Cardiac muscle cell (in vitro differentiated cells and primary cell): ENCODE measurements at regions not wholly inside any gene's neighbourhood (a gene's known extent, or its start where the extent isn't known, plus 50 kb on each side); places are given as distances from the start of the nearest gene placed in this dataset.

Experiments used
- DNase-seq, 2 donors: peaks; one replicate each; pipeline versions ENCODE4 v3.0.0 to v3.0.0-alpha.2; 2010 to 2017; ENCODE audit warnings: low read depth in 1 of 2, low spot score in 1 of 2
- H3K27ac ChIP-seq: fragments of 200-600 bp; sonication (generic); 2 replicates; pipeline ENCODE4 v1.5.1; 2016
- H3K27me3 ChIP-seq: fragments of 200-600 bp; sonication (generic); 2 replicates; pipeline ENCODE4 v1.6.0; 2016; ENCODE audit warnings: control low read depth
- H3K36me3 ChIP-seq: fragments of 200-600 bp; sonication (generic); 2 replicates; pipeline ENCODE4 v1.5.1; 2016; ENCODE audit warnings: control low read depth
- H3K4me1 ChIP-seq: fragments of 200-600 bp; sonication (generic); 2 replicates; pipeline ENCODE4 v1.8.1; 2017; ENCODE audit warnings: low read depth, mild to moderate bottlenecking, mixed run types
- H3K4me3 ChIP-seq: fragments of 200-600 bp; sonication (generic); 2 replicates; pipeline ENCODE4 v1.5.1; 2016; ENCODE audit warnings: mild to moderate bottlenecking
- H3K9me3 ChIP-seq: fragments of 200-600 bp; sonication (generic); 2 replicates; pipeline ENCODE4 v1.5.1; 2017; ENCODE audit warnings: low read depth, mild to moderate bottlenecking, control low read depth
- TF ChIP-seq, protein P1 (sequence below): IDR thresholded peaks from 2 replicates; pipeline ENCODE4 v1.5.1; 2012; ENCODE audit warnings: low read depth, mild to moderate bottlenecking, low read length

DNA sequence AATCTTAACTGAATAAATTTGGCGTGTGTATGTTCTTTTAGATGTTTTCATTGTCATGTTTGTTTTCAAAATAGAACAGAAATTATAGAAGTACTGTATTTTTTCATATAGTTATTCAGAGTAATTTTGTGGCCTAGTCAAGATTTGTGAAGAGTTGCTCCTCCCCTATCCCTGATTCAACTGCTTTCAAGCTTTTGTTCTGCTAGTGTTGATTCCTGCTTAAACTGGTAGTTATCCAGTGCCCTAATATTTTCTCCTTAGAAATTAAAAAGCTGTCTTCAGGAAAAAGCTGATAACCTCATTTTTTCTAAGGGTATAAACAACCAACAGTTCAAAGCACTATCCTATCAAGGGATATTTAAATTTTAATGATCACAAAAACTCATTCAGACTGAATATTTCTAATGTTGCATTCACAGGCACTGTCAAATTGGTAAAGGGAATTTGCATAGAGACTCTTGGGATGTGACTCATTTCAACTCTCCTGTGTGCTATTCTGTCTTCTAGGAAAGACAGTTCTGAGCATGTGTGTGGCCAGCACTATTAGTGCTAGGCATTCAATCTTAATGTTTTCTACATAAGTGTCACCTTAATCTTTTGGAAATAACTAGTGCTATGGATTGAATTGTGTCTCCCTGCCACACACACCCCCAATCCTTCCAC, 1776.0 kb downstream of the LRRC4C start:
- Histone ChIP-seq H3K27me3 (no peaks in the 10 kb centered on the region), H3K9me3 (no peaks in the 10 kb centered on the region), H3K27ac (no peak overlapping the region), H3K4me1 (no peaks in the 10 kb centered on the region), H3K4me3 (no peak overlapping the region), H3K36me3 (no peaks in the 10 kb centered on the region)
- TF ChIP-seq, protein P1, sequence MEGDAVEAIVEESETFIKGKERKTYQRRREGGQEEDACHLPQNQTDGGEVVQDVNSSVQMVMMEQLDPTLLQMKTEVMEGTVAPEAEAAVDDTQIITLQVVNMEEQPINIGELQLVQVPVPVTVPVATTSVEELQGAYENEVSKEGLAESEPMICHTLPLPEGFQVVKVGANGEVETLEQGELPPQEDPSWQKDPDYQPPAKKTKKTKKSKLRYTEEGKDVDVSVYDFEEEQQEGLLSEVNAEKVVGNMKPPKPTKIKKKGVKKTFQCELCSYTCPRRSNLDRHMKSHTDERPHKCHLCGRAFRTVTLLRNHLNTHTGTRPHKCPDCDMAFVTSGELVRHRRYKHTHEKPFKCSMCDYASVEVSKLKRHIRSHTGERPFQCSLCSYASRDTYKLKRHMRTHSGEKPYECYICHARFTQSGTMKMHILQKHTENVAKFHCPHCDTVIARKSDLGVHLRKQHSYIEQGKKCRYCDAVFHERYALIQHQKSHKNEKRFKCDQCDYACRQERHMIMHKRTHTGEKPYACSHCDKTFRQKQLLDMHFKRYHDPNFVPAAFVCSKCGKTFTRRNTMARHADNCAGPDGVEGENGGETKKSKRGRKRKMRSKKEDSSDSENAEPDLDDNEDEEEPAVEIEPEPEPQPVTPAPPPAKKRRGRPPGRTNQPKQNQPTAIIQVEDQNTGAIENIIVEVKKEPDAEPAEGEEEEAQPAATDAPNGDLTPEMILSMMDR, result no peak
- no peak for DNase-seq

DNA sequence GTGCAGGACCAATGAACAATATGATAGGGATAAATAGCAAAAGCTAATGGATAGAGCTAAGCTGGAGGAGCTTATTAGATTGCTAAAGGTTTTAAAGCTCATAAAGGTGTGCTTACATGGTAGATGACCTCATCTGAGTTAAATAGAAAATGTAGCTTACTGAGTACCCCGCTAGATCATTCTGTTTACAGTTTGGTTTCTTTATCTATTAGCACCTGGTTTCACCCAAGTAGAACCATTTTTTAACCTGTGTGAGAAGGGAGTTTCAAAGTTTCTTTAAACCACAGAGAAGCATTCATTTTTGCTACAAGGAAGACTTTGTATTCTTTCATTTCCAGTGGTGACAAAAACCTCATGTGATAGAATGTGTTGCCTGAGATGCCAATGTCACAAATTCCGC, 1778.0 kb downstream of the LRRC4C start:
- no peak for DNase-seq
- Histone ChIP-seq H3K36me3 (no peaks in the 10 kb centered on the region), H3K4me3 (no peak overlapping the region), H3K4me1 (no peaks in the 10 kb centered on the region), H3K9me3 (no peaks in the 10 kb centered on the region), H3K27me3 (no peaks in the 10 kb centered on the region), H3K27ac (no peak overlapping the region)
- TF ChIP-seq, protein P1, result no peak

DNA sequence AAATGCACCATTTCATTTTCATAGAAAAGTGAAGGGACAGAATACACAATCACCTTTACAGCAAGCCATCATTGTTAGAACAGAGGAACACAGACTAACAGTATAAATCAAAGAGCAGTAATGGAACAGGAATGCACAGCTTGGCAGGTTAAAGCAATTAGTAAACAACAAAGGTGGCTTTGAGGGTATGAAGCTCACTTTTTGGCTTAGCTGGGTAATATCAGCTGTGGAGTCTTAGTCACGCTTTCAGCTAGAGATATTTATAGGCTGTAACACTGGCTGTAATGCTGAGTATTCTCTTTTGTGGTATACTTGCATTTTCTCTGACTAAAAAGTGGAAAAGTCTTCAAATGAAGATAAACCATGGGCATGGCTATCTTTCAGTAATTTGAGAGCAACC, 1780.5 kb downstream of the LRRC4C start:
- Histone ChIP-seq H3K4me3 (no peak overlapping the region), H3K4me1 (no peaks in the 10 kb centered on the region), H3K9me3 (no peaks in the 10 kb centered on the region), H3K27ac (no peak overlapping the region), H3K36me3 (no peaks in the 10 kb centered on the region), H3K27me3 (no peaks in the 10 kb centered on the region)
- TF ChIP-seq, protein P1, result no peak
- no peak for DNase-seq

DNA sequence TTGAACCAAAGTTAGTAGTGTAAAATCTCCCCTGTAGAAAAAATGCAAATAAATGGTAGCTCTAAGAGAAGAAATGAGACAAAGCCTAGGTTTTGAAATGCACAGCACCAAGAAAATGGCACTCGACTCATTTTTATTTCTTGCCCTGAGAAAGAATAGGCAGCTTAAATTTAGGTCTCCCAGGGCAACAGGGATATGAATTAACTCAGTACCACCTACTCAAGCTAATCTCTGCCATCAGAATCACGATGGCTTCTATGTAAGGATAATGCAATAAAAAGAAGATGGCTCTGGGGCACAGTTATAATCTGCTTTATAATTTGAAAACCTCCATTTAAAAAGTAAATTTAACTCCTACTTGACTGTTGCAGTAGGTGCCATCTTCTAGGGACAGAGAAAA, 1784.3 kb downstream of the LRRC4C start:
- H3K27ac ChIP-seq, result no peak overlapping the region
- TF ChIP-seq, protein P1, result no peak
- no peak for DNase-seq
- H3K27me3 ChIP-seq, result no peaks in the 10 kb centered on the region
- H3K4me1 ChIP-seq, result no peaks in the 10 kb centered on the region
- H3K4me3 ChIP-seq, result no peak overlapping the region
- no peaks in the 10 kb centered on the region for H3K9me3 ChIP-seq
- no peaks in the 10 kb centered on the region for H3K36me3 ChIP-seq

DNA sequence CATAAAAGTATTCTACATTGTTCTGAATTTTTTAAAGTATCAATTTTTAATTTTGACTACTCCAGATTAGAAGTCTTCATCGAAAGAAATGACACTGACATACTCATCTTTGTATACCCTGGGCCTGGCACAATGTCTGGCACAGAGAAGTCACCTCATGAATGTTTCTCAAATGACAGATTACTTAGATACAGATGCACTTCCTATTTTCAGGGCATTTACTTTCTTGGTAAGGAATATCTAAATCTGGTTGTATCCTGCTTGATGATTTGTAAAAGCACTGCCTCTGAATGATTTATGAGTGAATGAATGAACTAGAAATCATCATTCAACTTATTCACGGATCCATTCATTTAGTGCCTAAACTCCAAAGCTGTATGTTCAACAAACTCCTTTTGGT, 1784.7 kb downstream of the LRRC4C start:
- no peaks in the 10 kb centered on the region for H3K27me3 ChIP-seq
- no peak for DNase-seq

More for the DNA sequence above, 1784.7 kb downstream of the LRRC4C start:
- no peak overlapping the region for H3K4me3 ChIP-seq
- TF ChIP-seq, protein P1, result no peak
- H3K27ac ChIP-seq, result no peak overlapping the region
- no peaks in the 10 kb centered on the region for H3K4me1 ChIP-seq
- no peaks in the 10 kb centered on the region for H3K36me3 ChIP-seq
- no peaks in the 10 kb centered on the region for H3K9me3 ChIP-seq
